ENCODE measurements at regions not wholly inside any gene's neighbourhood (a gene's known extent, or its start where the extent isn't known, plus 50 kb on each side); places are given as distances from the start of the nearest gene placed in this dataset.
"Not testable (repeated sequence)": the region's sequence is repeated elsewhere in the genome, so short reads cannot be mapped to it uniquely, and the experiment has no call there.

- not testable (repeated sequence) for H3K4me1 ChIP-seq (ENCODE audit: insufficient read depth); H3K79me2 ChIP-seq (ENCODE audit: insufficient read depth); H3K4me2 ChIP-seq (ENCODE audit: unreplicated experiment); DNase-seq; H3F3A ChIP-seq (ENCODE audit: insufficient read depth); H2AFZ ChIP-seq; H3K36me3 ChIP-seq (ENCODE audit: low read depth); H3K9me3 ChIP-seq (ENCODE audit: low read depth); H4K20me1 ChIP-seq (ENCODE audit: insufficient read depth); H3K9me2 ChIP-seq (ENCODE audit: insufficient read depth); H3K4me3 ChIP-seq; H3K9ac ChIP-seq; H3K27ac ChIP-seq; H3K27me3 ChIP-seq (replicated peaks; ENCODE audit: insufficient read depth)
- in situ Hi-C loops (cut with MboI), result loop anchor here (25.0 kb wide), 1 partner anchor 316 kb away; no protein-coding TSS in a partner anchor
- 87 to 88% methylated on average over 20 to 50 of the region's 53 CpGs for WGBS, 2 experiments (ENCODE audit: low coverage in 1 of 2, low lambda C conversion rate in 2 of 2, missing lambda C conversion rate in 2 of 2)
These were observed 66.2 kb upstream of the PAPPA2 start for GRCh38 chr1:176396604-176397395.

GRCh38 chr1:176391621-176392020, 71.4 kb upstream of the PAPPA2 start:
- H3K9ac ChIP-seq, result no peak overlapping the region
- H3F3A ChIP-seq (ENCODE audit: insufficient read depth), result no peaks in the 10 kb centered on the region
- TF ChIP-seq EZH2phosphoT487 (IDR thresholded peaks at IDR 0.05; ENCODE audit: insufficient read depth, low read depth) (no peak), EZH2 (IDR thresholded peaks at IDR 0.05; ENCODE audit: insufficient read depth, poor library complexity, severe bottlenecking) (no peak)
- DNase-seq, result no peak
- H3K79me2 ChIP-seq (ENCODE audit: insufficient read depth), result no peaks in the 10 kb centered on the region
- no peaks in the 10 kb centered on the region for H3K36me3 ChIP-seq (ENCODE audit: low read depth)
- no peaks in the 10 kb centered on the region for H3K9me2 ChIP-seq (ENCODE audit: insufficient read depth)
- in situ Hi-C loops (cut with MboI), result loop anchor here (25.0 kb wide), 1 partner anchor 321 kb away; no protein-coding TSS in a partner anchor
- H3K9me3 ChIP-seq (ENCODE audit: low read depth), result no peaks in the 10 kb centered on the region
- H3K4me3 ChIP-seq, result no peak overlapping the region
- H3K27ac ChIP-seq, result no peak overlapping the region
- H3K4me1 ChIP-seq (ENCODE audit: insufficient read depth), result no peaks in the 10 kb centered on the region
- no peaks in the 10 kb centered on the region for H3K27me3 ChIP-seq (replicated peaks; ENCODE audit: insufficient read depth)
- no peak overlapping the region for H3K4me2 ChIP-seq (ENCODE audit: unreplicated experiment)
- WGBS, 2 experiments (ENCODE audit: low coverage in 1 of 2, low lambda C conversion rate in 2 of 2, missing lambda C conversion rate in 2 of 2), result 22 to 35% methylated on average over 2 of the region's 2 CpGs
- H4K20me1 ChIP-seq (ENCODE audit: insufficient read depth), result no peaks in the 10 kb centered on the region
- H2AFZ ChIP-seq, result no peak overlapping the region

GRCh38 chr1:176384841-176385240, 78.1 kb upstream of the PAPPA2 start:
- Histone ChIP-seq H3K9me2 (ENCODE audit: insufficient read depth) (no peaks in the 10 kb centered on the region), H2AFZ (no peak overlapping the region), H3K9ac (no peak overlapping the region), H3K27me3 (replicated peaks; ENCODE audit: insufficient read depth) (0 out of 2 replicates have a peak, but pooled peaks cover 3% of the 10 kb centered on the region), H3K4me2 (ENCODE audit: unreplicated experiment) (no peak overlapping the region), H3F3A (ENCODE audit: insufficient read depth) (no peaks in the 10 kb centered on the region), H4K20me1 (ENCODE audit: insufficient read depth) (no peaks in the 10 kb centered on the region), H3K79me2 (ENCODE audit: insufficient read depth) (no peaks in the 10 kb centered on the region), H3K36me3 (ENCODE audit: low read depth) (no peaks in the 10 kb centered on the region), H3K9me3 (ENCODE audit: low read depth) (no peaks in the 10 kb centered on the region), H3K27ac (no peak overlapping the region), H3K4me1 (ENCODE audit: insufficient read depth) (no peaks in the 10 kb centered on the region), H3K4me3 (no peak overlapping the region)
- no peak for TF ChIP-seq EZH2phosphoT487 (IDR thresholded peaks at IDR 0.05; ENCODE audit: insufficient read depth, low read depth)
- TF ChIP-seq EZH2 (IDR thresholded peaks at IDR 0.05; ENCODE audit: insufficient read depth, poor library complexity, severe bottlenecking), result no peak
- peak; percentile 28 for DNase-seq
- in situ Hi-C loops (cut with MboI), result loop anchor here (10.0 to 25.0 kb wide), 2 partner anchors 327 to 450 kb away; no protein-coding TSS in a partner anchor

- 57 to 80% methylated on average over 1 of the region's 1 CpG for WGBS, 2 experiments (ENCODE audit: low coverage in 1 of 2, low lambda C conversion rate in 2 of 2, missing lambda C conversion rate in 2 of 2)
- H3K4me2 ChIP-seq (ENCODE audit: unreplicated experiment), result no peak overlapping the region
- in situ Hi-C loops (cut with MboI), result loop anchor here (10.0 to 25.0 kb wide), 2 partner anchors 330 to 453 kb away; no protein-coding TSS in a partner anchor
These were observed 80.8 kb upstream of the PAPPA2 start for GRCh38 chr1:176382163-176382562.

More at GRCh38 chr1:176382163-176382562, 80.8 kb upstream of the PAPPA2 start:
- no peaks in the 10 kb centered on the region for H3K9me3 ChIP-seq (ENCODE audit: low read depth)
- no peak overlapping the region for H3K4me3 ChIP-seq
- H3F3A ChIP-seq (ENCODE audit: insufficient read depth), result no peaks in the 10 kb centered on the region
- H3K9me2 ChIP-seq (ENCODE audit: insufficient read depth), result no peaks in the 10 kb centered on the region
- H3K4me1 ChIP-seq (ENCODE audit: insufficient read depth), result no peaks in the 10 kb centered on the region
- H3K79me2 ChIP-seq (ENCODE audit: insufficient read depth), result no peaks in the 10 kb centered on the region
- no peak for DNase-seq
- no peak overlapping the region for H3K27ac ChIP-seq
- H3K9ac ChIP-seq, result no peak overlapping the region
- no peaks in the 10 kb centered on the region for H3K36me3 ChIP-seq (ENCODE audit: low read depth)
- TF ChIP-seq EZH2 (IDR thresholded peaks at IDR 0.05; ENCODE audit: insufficient read depth, poor library complexity, severe bottlenecking) (no peak), EZH2phosphoT487 (IDR thresholded peaks at IDR 0.05; ENCODE audit: insufficient read depth, low read depth) (no peak)
- no peak overlapping the region for H2AFZ ChIP-seq
- no peaks in the 10 kb centered on the region for H4K20me1 ChIP-seq (ENCODE audit: insufficient read depth)
- peaks cover 6% of the 10 kb centered on the region; the same call in 1 of the 2 replicates for H3K27me3 ChIP-seq (replicated peaks; ENCODE audit: insufficient read depth)

All from GM23248 (cell line).